Trophoblast cell (in vitro differentiated cells and primary cell): ENCODE measurements at regions not wholly inside any gene's neighbourhood (a gene's known extent, or its start where the extent isn't known, plus 50 kb on each side); places are given as distances from the start of the nearest gene placed in this dataset.

Experiments used
- DNase-seq, 2 donors: peaks; one replicate each; pipeline ENCODE4 v3.0.0-alpha.2; 2016
- H2AFZ ChIP-seq: 2 replicates; pipeline ENCODE4 v1.6.1; 2013; ENCODE audit warnings: low read length, moderate library complexity, mild to moderate bottlenecking; ENCODE audit not compliant: insufficient read depth, poor library complexity
- H2AK5ac ChIP-seq: 2 replicates; pipeline ENCODE4 v1.6.1; 2013; ENCODE audit warnings: mild to moderate bottlenecking, low read length
- H2BK120ac ChIP-seq: 2 replicates; pipeline ENCODE4 v1.6.1; 2013; ENCODE audit warnings: low read length, mild to moderate bottlenecking, moderate library complexity; ENCODE audit not compliant: insufficient read depth, poor library complexity
- H2BK12ac ChIP-seq: 2 replicates; pipeline ENCODE4 v1.6.1; 2013; ENCODE audit warnings: mild to moderate bottlenecking, low read length, moderate library complexity
- H2BK5ac ChIP-seq: 2 replicates; pipeline ENCODE4 v1.6.1; 2013; ENCODE audit warnings: low read length, low read depth, moderate library complexity, mild to moderate bottlenecking; ENCODE audit not compliant: poor library complexity
- H3K14ac ChIP-seq: 2 replicates; pipeline ENCODE4 v1.6.1; 2013; ENCODE audit warnings: mild to moderate bottlenecking, low read length
- H3K18ac ChIP-seq: 2 replicates; pipeline ENCODE4 v1.6.1; 2013; ENCODE audit warnings: mild to moderate bottlenecking, low read length
- H3K23ac ChIP-seq: 2 replicates; pipeline ENCODE4 v1.6.1; 2013; ENCODE audit warnings: low read length
- H3K27ac ChIP-seq: 2 replicates; pipeline ENCODE4 v1.5.1; 2013; ENCODE audit warnings: low read depth, mild to moderate bottlenecking, inconsistent platforms, low read length, moderate library complexity
- H3K27me3 ChIP-seq: 2 replicates; pipeline ENCODE4 v1.6.1; 2013; ENCODE audit warnings: inconsistent platforms, mild to moderate bottlenecking, low read length, moderate library complexity; ENCODE audit not compliant: insufficient read depth
- H3K36me3 ChIP-seq, 2 experiments: 1 replicate in 1 of 2; 2 replicates in 1 of 2; pipeline ENCODE4 v1.6.1; 2013; ENCODE audit warnings: low read length in 2 of 2, mild to moderate bottlenecking in 2 of 2, moderate library complexity in 1 of 2; ENCODE audit not compliant: insufficient read depth in 2 of 2, control insufficient read depth in 1 of 2
- H3K4ac ChIP-seq: 2 replicates; pipeline ENCODE4 v1.6.1; 2013; ENCODE audit warnings: low read depth, mild to moderate bottlenecking, low read length, moderate library complexity
- H3K4me1 ChIP-seq, 2 experiments: 1 replicate in 1 of 2; 2 replicates in 1 of 2; pipeline ENCODE4 v1.6.1; 2013; ENCODE audit warnings: low read length in 2 of 2, mild to moderate bottlenecking in 2 of 2, moderate library complexity in 1 of 2; ENCODE audit not compliant: insufficient read depth in 2 of 2, control insufficient read depth in 1 of 2
- H3K4me2 ChIP-seq: 2 replicates; pipeline ENCODE4 v1.6.1; 2013; ENCODE audit warnings: inconsistent platforms, mild to moderate bottlenecking, low read length, moderate library complexity
- H3K4me3 ChIP-seq: 2 replicates; pipeline ENCODE4 v1.5.1; 2013; ENCODE audit warnings: mild to moderate bottlenecking, low read depth, low read length, inconsistent platforms
- H3K79me1 ChIP-seq: one replicate; pipeline ENCODE4 v1.6.1; 2013; ENCODE audit warnings: low read length
- H3K79me2 ChIP-seq: 2 replicates; pipeline ENCODE4 v1.6.1; 2013; ENCODE audit warnings: low read length, mild to moderate bottlenecking; ENCODE audit not compliant: control insufficient read depth, insufficient read depth, poor library complexity
- H3K9ac ChIP-seq: 2 replicates; pipeline ENCODE4 v1.6.1; 2013; ENCODE audit warnings: mild to moderate bottlenecking, low read length
- H3K9me3 ChIP-seq: 2 replicates; pipeline ENCODE4 v1.6.1; 2013; ENCODE audit warnings: low read depth, mild to moderate bottlenecking, control low read depth, inconsistent platforms, low read length; ENCODE audit not compliant: insufficient read depth
- H4K12ac ChIP-seq: 2 replicates; pipeline ENCODE4 v1.6.1; 2013; ENCODE audit warnings: low read depth, mild to moderate bottlenecking, low read length, moderate library complexity
- H4K8ac ChIP-seq: 2 replicates; pipeline ENCODE4 v1.6.1; 2013; ENCODE audit warnings: low read depth, mild to moderate bottlenecking, low read length, moderate library complexity
- H4K91ac ChIP-seq: one replicate; pipeline ENCODE4 v1.6.1; 2013; ENCODE audit warnings: low read depth, mild to moderate bottlenecking, low read length, moderate library complexity
- WGBS: extraction: QIAGEN DNeasy Blood & Tissue Kit; methylation state at CpG from one replicate; pipeline ENCODE4 v1.1.7; 2013; ENCODE audit warnings: missing lambda C conversion rate; ENCODE audit not compliant: insufficient read length, insufficient coverage; ENCODE audit errors: extremely low coverage; 5-methylcytosine and 5-hydroxymethylcytosine counted together

- Histone ChIP-seq H3K4me2 (no peak overlapping the region), H2BK12ac (no peak overlapping the region), H3K79me1 (no peaks in the 10 kb centered on the region), H3K23ac (no peak overlapping the region), H2BK5ac (no peak overlapping the region), H3K9me3 (peaks cover 1% of the 10 kb centered on the region), H2AK5ac (no peak overlapping the region), H4K12ac (no peak overlapping the region), H4K8ac (no peak overlapping the region), H2BK120ac (no peak overlapping the region), H3K18ac (no peak overlapping the region), H3K14ac (no peak overlapping the region), H3K27ac (no peak overlapping the region), H3K36me3 (no peaks in the 10 kb centered on the region), H4K91ac (no peak overlapping the region), H2AFZ (no peak overlapping the region), H3K79me2 (no peaks in the 10 kb centered on the region), H3K4me3 (no peak overlapping the region), H3K4ac (no peak overlapping the region), H3K4me1 (peaks cover 0 to 3% of the 10 kb centered on the region in 2 experiments), H3K27me3 (no peaks in the 10 kb centered on the region), H3K9ac (no peak overlapping the region)
- peak; percentile 17 to 58 for DNase-seq
- no CpG with 5 or more reads among the region's 9 CpGs for WGBS
These were observed 56.9 kb upstream of the MYL10 start for GRCh38 chr7:101686030-101686429.

DNA sequence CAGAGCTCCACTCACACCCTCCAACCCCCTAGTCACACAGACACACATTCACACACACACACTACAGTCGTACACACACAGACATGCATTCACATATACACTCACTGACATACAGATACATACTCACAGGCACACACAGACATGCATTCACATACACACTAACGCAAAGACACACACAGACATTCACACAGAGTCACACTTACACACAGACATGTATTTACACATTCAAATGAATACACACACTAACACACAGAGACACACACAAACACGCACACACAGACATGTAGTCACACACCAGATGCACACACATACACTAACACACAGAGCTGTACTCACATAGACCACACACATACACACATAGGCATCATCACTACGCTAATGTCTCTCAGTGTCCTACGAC lies 58.0 kb upstream of the MYL10 start:
- Histone ChIP-seq H4K8ac (no peak overlapping the region), H4K91ac (no peak overlapping the region), H3K79me1 (no peaks in the 10 kb centered on the region), H3K18ac (no peak overlapping the region), H2BK120ac (no peak overlapping the region), H2AFZ (no peak overlapping the region), H4K12ac (no peak overlapping the region), H3K14ac (no peak overlapping the region), H3K23ac (no peak overlapping the region), H2BK5ac (no peak overlapping the region), H3K27ac (no peak overlapping the region), H3K36me3 (no peaks in the 10 kb centered on the region), H3K4ac (no peak overlapping the region), H3K9ac (no peak overlapping the region), H2BK12ac (no peak overlapping the region), H3K79me2 (no peaks in the 10 kb centered on the region), H3K27me3 (no peaks in the 10 kb centered on the region), H3K9me3 (peaks cover 1% of the 10 kb centered on the region), H3K4me1 (peaks cover 0 to 6% of the 10 kb centered on the region in 2 experiments), H3K4me2 (no peak overlapping the region), H3K4me3 (no peak overlapping the region), H2AK5ac (no peak overlapping the region)
- no CpG with 5 or more reads among the region's 5 CpGs for WGBS
- DNase-seq: peak in 1 of 2 donors; percentile 13

DNA sequence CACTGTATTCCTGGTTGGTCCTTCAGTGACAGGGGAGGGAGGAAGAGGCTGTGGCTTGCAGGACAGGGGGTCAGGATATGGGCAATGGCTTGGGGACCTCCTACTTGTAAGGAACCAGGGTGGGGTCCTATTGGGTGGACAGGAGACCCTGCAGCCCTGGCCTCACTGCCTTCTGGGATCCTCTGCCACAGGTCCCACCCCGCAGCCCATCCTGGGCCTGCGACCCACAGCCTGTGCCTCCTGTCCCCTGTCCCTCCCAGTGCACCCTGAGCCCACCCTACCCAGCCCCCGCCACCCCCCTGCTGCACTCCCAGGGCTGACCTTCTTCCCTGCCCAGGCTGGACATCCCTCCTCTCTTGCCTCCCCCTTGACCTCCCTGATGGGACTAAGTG lies 58.7 kb upstream of the MYL10 start:
- no peak overlapping the region for H3K14ac ChIP-seq
- no peaks in the 10 kb centered on the region for H3K27me3 ChIP-seq
- H3K4me3 ChIP-seq: no peak overlapping the region
- H2AFZ ChIP-seq: no peak overlapping the region
- no peak overlapping the region for H3K23ac ChIP-seq
- peaks cover 1% of the 10 kb centered on the region for H3K9me3 ChIP-seq
- no peak for DNase-seq
- no peak overlapping the region for H3K4ac ChIP-seq
- H3K4me1 ChIP-seq: peaks cover 0 to 7% of the 10 kb centered on the region in 2 experiments
- H3K4me2 ChIP-seq: peak overlapping the region; percentile 67
- no peak overlapping the region for H2BK120ac ChIP-seq
- H3K36me3 ChIP-seq: no peaks in the 10 kb centered on the region
- H3K79me2 ChIP-seq: no peaks in the 10 kb centered on the region
- no peak overlapping the region for H2BK5ac ChIP-seq
- H4K91ac ChIP-seq: no peak overlapping the region
- no peak overlapping the region for H3K9ac ChIP-seq
- H4K12ac ChIP-seq: no peak overlapping the region
- H2BK12ac ChIP-seq: no peak overlapping the region
- H4K8ac ChIP-seq: no peak overlapping the region
- no peaks in the 10 kb centered on the region for H3K79me1 ChIP-seq
- WGBS: no CpG with 5 or more reads among the region's 3 CpGs
- no peak overlapping the region for H3K18ac ChIP-seq
- H3K27ac ChIP-seq: no peak overlapping the region
- H2AK5ac ChIP-seq: no peak overlapping the region

DNA sequence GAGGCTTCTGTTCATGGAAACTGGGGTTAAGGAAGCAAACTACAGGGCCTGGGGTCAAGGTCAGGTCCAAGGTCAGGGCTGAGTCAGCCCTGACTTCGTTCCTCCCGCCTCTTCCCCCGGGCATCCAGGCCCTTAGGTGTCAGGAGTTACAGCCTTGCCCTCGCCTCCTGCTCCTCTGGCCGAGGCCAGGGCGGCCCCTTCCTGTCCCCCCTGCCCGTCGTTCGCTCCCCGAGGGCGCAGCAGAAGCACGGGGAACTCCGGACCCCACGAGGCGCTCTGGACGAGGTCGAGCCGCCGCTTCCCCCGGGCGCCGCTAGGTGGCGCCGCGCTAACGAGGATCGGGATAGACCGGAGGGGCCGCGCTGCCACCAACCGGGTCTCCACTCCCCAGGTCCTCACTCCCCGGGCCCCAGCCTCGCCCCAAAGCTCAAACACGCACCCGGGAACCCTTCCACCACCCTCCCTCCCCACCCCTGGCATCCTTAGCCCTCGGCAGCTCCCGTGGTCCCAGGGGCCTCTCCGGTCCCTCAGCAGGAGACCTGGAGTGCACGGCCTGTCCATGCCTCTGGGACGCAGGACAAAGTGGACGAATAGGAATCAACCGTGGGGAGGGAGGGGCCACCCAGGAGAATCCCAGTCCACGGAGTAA lies 59.2 kb upstream of the MYL10 start:
- Histone ChIP-seq H3K14ac (no peak overlapping the region), H3K27me3 (no peaks in the 10 kb centered on the region), H2AFZ (no peak overlapping the region), H3K4me1 (peaks cover 0 to 7% of the 10 kb centered on the region in 2 experiments), H4K12ac (no peak overlapping the region), H3K23ac (no peak overlapping the region), H3K9me3 (peaks cover 1% of the 10 kb centered on the region), H3K4me3 (no peak overlapping the region), H4K8ac (no peak overlapping the region), H3K18ac (no peak overlapping the region), H3K79me2 (no peaks in the 10 kb centered on the region), H3K4me2 (peak overlapping the region; percentile 67), H4K91ac (no peak overlapping the region), H3K79me1 (no peaks in the 10 kb centered on the region), H2BK120ac (no peak overlapping the region), H2BK5ac (no peak overlapping the region), H3K9ac (no peak overlapping the region), H3K4ac (no peak overlapping the region), H2BK12ac (no peak overlapping the region), H2AK5ac (no peak overlapping the region), H3K27ac (no peak overlapping the region), H3K36me3 (no peaks in the 10 kb centered on the region)
- WGBS: no CpG with 5 or more reads among the region's 43 CpGs
- peak; percentile 61 to 81 for DNase-seq
